Peyer's patch (tissue), 4 donors: ENCODE measurements at regions not wholly inside any gene's neighbourhood (a gene's known extent, or its start where the extent isn't known, plus 50 kb on each side); places are given as distances from the start of the nearest gene placed in this dataset.

Experiments
- CTCF ChIP-seq, 6 experiments: fragments of 450-650 bp in 4 of 6; fragments of 200-600 bp in 2 of 6; sonication (generic) in 1 of 6; IDR thresholded peaks; one replicate each; pipeline ENCODE4 v1.5.1; 2017 to 2019; ENCODE audit warnings: antibody characterized with exemption in 6 of 6, mild to moderate bottlenecking in 3 of 6, moderate library complexity in 1 of 6
- POLR2A ChIP-seq, 2 donors: fragments of 450-650 bp; IDR thresholded peaks; one replicate each; pipeline ENCODE4 v1.5.1; 2017; ENCODE audit warnings: antibody characterized with exemption in 2 of 2, mild to moderate bottlenecking in 2 of 2, moderate library complexity in 2 of 2

DNA sequence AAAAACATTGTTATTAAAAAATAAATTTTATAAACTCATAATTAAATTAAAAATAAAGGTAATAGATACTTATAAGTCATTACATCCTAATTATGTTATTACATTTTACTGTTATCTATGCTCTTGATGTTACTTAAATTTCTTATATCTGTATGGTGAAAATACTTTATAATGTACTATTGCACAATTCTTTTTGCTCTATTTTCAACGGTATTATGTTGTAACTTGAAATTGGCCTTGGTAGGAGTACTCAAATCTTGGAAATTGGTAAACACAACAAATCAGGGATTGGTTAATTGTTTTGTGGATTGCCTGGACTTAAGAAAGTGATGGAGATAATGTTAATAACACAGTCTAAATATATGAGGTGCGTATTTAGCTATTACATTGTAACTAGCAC lies 273.3 kb downstream of the MDFIC start:
- TF ChIP-seq POLR2A (IDR thresholded peaks at IDR 0.05), result no peak
- TF ChIP-seq CTCF (IDR thresholded peaks at IDR 0.05), result no peak
